Tibial nerve (tissue), 3 donors: ENCODE measurements at regions not wholly inside any gene's neighbourhood (a gene's known extent, or its start where the extent isn't known, plus 50 kb on each side); places are given as distances from the start of the nearest gene placed in this dataset.

Experiments used
- CTCF ChIP-seq, 5 experiments: fragments of 200-600 bp in 3 of 5; fragments of 450-650 bp in 2 of 5; sonication (generic) in 3 of 5; IDR thresholded peaks; one replicate each; pipeline ENCODE4 v1.5.1; 2016 to 2019; ENCODE audit warnings: antibody characterized with exemption in 5 of 5, mild to moderate bottlenecking in 3 of 5, moderate library complexity in 2 of 5
- POLR2A ChIP-seq, 2 donors: fragments of 450-650 bp; IDR thresholded peaks; one replicate each; pipeline ENCODE4 v1.6.1; 2017; ENCODE audit warnings: antibody characterized with exemption in 2 of 2, mild to moderate bottlenecking in 2 of 2, moderate library complexity in 2 of 2

- no peak for TF ChIP-seq CTCF (IDR thresholded peaks at IDR 0.05)
- no peak for TF ChIP-seq POLR2A (IDR thresholded peaks at IDR 0.05)
These were observed 112.2 kb upstream of the MEIS1 start for GRCh38 chr2:66322506-66323260.
